ENCODE measurements at regions not wholly inside any gene's neighbourhood (a gene's known extent, or its start where the extent isn't known, plus 50 kb on each side); places are given as distances from the start of the nearest gene placed in this dataset.

DNA sequence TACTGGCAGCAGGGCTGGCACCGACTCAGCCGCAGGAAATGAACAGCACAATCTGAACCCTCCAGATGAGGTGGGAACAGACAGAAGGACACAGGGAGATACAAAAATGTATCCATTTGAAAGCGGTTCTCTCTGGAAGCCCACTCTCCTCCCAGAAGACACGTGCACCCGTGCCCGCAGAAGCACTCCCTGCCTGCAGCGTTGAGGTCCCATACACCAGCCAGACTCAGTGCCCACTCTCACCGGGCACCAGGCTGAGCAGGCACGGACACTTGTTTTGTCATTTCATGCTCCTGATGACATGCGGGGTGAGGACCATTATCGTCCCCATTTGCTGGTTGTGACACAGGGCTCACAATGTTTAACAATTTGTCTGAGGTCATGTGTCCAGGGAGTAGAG is 297.4 kb upstream of the TLE3 start:
- TF ChIP-seq, protein P1, sequence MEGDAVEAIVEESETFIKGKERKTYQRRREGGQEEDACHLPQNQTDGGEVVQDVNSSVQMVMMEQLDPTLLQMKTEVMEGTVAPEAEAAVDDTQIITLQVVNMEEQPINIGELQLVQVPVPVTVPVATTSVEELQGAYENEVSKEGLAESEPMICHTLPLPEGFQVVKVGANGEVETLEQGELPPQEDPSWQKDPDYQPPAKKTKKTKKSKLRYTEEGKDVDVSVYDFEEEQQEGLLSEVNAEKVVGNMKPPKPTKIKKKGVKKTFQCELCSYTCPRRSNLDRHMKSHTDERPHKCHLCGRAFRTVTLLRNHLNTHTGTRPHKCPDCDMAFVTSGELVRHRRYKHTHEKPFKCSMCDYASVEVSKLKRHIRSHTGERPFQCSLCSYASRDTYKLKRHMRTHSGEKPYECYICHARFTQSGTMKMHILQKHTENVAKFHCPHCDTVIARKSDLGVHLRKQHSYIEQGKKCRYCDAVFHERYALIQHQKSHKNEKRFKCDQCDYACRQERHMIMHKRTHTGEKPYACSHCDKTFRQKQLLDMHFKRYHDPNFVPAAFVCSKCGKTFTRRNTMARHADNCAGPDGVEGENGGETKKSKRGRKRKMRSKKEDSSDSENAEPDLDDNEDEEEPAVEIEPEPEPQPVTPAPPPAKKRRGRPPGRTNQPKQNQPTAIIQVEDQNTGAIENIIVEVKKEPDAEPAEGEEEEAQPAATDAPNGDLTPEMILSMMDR (IDR thresholded peaks at IDR 0.05), result no peak
- TF ChIP-seq POLR2A (IDR thresholded peaks at IDR 0.05), result no peak
